HG03378 (cell line): ENCODE measurements at regions not wholly inside any gene's neighbourhood (a gene's known extent, or its start where the extent isn't known, plus 50 kb on each side); places are given as distances from the start of the nearest gene placed in this dataset.

ENCODE experiments used
- ATAC-seq: cut with Tn5 transposase; IDR thresholded peaks from one replicate; pipeline ENCODE4 v1.9.1; 2021; ENCODE audit warnings: mild to moderate bottlenecking, moderate library complexity; ENCODE audit not compliant: unreplicated experiment

GRCh38 chr2:63658176-63658968 lies 69.6 kb downstream of the MDH1 start:
- ATAC-seq = no peak

GRCh38 chr2:63660060-63660459 lies 71.3 kb downstream of the MDH1 start:
- ATAC-seq = no peak

DNA sequence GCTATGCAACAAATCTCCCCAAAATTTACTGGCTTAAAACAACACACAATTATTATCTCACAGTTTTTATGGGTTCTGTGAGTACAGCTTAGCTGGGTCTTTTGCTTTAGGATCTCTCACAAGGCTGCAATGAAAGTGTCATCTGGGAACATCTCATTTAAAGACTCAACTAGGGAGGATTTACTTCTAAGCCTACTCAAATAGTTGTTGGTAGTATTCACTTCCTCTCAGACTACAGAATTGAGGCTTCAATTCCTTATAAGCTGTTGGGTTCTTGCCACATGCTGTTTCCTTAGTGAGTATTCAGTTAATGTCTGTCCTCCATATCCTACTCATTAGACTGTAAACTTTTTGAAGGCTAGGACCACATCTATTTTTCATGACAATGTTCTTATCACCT lies 72.3 kb downstream of the MDH1 start:
- no peak for ATAC-seq

DNA sequence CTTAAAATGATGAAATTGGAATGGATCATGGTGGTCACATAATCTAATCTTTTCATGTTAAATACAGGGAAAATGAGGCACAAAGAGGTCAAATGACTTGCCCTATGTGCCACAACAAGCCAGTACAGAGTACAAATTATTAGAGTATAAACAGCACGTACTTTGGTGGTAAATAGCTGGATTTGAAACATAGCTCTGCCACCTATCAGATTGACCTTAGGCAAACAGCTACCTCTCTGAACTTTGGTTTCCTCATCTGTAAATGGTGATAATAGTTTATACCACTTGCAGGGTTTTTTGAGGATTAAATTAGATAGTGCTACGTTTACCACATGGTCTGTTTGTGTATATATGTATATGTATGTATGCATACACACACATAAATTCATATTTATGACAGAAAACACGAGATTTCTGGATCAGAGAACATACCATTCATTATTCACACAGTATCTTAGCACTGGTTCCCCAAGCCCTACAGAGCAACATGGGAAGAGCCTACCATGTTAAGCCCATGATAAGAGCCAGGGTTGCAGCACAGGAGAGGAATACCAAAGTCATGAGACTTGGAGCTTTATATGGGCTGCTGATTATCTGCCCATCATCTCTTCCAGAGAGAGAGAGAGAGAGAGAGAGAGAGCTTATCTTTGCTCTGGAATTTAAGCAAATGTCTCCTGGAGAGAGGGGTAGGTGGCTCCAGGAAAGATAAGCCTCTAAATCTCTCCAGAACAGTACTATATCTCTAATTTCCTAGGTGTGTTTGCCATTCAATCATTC lies 73.5 kb downstream of the MDH1 start:
- ATAC-seq = no peak

DNA sequence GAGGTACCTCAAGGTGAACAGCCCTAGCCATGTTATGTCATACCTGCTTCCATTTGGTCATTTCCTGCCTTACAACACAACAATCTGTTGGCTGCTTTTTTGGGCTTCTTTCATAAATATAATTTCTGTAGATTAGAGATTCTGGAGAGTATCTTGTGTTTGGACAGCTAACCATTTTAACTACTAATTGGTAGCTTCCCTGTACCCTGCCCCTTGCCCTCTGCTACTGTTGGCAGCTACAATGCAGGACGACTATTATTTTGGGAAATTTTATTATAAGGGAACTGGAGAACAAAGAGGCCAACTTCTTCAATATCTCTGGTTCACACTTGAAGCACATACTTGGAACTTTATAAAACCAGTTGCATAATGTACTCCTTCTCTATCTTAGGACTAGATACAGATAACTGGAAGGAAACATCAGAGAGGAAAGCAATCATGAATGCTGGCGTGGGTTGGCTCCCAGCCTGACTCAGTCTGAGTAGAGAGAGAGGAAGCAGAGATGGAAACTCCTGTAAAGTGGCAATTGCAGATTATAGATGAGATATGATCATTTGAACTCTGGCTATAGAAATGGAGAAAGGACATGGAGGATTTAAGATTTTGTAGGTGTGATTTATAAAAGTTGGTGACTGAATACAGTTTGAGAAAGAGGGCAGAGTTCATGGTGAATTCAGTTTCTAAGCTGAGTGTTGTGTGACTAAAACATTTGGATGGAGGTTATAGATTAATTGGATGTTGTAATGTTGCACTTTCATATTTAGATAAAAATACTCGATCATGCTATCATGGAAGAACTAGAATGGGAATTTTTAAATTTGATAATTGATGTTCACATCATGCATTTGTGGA lies 74.5 kb downstream of the MDH1 start:
- ATAC-seq = no peak

- ATAC-seq = no peak
These were observed 76.3 kb downstream of the MDH1 start for GRCh38 chr2:63665091-63665490.

- no peak for ATAC-seq
These were observed 77.2 kb downstream of the MDH1 start for GRCh38 chr2:63665846-63666475.

DNA sequence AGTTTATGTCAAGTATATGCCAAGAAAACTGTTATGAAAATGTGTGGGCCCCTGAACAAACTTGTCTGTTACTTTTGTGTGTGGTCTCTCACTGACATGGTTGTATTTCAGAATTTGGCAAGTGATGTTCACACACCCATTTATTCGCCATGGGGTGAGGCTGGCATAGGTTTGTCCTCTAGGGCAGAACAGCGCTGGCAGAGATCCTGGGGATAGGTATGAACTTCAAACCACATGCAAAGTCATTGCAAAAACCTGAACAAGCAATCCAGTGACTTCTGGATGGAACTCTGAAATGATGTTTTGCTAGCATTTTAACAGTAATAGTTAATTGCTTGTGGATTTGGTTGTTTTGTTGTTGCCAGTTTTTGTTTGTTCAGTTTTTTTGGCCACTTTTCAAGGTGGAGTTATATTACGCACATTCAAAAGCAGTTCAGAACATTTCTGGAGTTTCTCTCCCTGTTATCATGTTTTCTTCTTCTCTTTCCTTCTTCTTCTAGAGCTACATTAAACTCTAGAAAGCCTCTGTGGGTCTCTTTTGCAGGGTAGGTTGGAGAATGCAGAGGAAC lies 78.5 kb downstream of the MDH1 start:
- ATAC-seq = no peak

- no peak for ATAC-seq
These were observed 79.2 kb downstream of the MDH1 start for GRCh38 chr2:63668000-63668399.

- ATAC-seq = no peak
These were observed 79.7 kb downstream of the MDH1 start for GRCh38 chr2:63668466-63668865.

DNA sequence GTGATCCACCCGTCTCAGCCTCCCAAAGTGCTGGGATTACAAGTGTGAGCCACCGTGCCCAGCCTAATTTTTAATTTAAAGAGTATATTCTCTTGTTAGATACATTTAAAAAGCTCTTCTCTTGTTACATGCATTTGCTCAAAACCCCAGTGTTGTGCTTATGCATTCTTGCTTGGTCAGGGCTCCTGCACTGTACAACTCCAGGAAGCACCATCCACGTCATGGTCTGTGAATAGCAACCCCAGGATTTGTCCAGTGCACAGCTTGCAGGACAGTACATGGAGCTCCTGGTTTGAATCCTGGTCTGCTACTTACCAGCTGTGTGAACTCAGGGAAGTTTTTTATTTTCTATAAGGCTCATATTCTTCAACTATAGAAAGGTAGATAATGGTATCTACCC lies 80.8 kb downstream of the MDH1 start:
- no peak for ATAC-seq

DNA sequence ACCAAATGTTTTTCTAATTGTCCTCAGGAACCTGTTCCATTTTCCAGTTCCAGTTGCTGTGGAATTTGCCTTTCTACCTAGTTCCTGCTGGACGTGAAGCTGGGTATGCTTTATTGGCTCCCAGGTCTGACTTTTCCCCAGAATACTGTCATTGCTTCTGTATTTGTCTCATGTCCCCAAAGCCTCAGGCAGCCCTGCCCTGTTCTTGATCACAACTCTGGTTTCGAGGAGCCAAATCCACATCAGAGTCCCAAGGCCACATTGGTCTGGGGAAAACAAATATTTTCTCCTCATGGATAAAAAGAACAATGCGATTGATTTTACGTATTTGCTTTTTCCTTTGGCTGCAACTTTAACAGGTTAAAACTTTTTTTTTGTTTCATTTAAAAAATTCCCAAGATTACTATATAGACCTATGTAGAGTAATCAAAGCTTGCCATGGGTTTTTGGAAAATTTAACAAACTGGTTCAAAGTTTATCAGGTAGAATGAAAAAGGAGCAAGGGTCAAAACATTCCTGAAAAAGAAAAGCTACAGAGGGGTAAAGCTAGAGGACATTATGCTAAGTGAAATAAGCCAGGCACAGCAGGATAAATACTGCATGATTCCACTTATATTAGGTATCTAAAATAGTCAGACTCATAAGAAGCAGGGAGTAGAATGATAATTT lies 85.2 kb downstream of the MDH1 start:
- no peak for ATAC-seq

GRCh38 chr2:63675026-63675425 lies 86.3 kb downstream of the MDH1 start:
- ATAC-seq = no peak

- ATAC-seq = peak; percentile 63
These were observed 87.4 kb downstream of the MDH1 start for GRCh38 chr2:63676135-63676534.

- no peak for ATAC-seq
These were observed 89.3 kb downstream of the MDH1 start for GRCh38 chr2:63678085-63678484.

DNA sequence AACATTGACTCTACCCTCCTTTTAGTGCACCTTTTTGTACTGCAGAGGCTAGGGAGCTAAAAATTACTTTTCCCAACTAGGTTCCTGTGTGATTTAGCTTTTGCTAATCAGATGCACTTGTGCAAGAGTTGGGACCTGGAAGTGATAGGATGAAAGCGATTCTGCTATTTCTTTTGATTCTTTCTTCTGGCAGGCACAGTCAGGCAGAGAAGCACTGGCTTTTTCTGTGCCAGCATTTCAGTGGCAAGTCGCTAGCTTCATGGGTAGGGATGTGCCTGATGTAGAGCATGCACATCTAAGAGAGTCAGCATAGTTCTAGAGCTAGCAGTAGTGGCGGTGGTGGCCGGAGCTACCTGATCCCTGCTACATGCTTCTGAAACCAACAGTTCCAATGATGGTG lies 89.8 kb downstream of the MDH1 start:
- no peak for ATAC-seq

DNA sequence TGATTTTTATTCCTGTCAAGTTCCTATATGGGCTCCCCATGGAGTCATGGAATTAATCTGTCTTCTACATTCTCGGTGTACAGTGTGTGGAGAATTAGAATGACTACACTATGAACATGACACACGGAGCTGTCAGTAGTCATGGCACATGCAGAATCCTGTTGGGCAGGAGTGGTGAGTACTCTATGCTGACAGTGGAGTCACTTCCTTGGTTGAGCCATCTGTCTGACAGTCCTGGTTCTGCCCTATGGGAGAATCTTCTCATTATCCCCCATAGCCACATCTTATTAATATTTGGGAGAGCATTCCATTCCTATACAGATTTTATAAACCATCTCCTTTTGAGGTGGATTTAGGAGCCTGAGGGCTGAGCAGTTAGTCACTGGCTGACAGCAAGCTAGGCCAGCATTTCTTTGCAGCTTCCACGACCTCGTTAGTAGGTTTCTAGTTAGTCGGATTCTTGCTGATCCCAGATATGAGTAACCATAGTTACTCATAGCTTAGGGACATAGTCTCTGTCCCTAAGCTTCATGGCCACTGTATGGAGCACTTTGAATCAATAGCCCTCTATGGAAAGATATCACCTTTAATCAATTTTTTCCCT lies 90.6 kb downstream of the MDH1 start:
- no peak for ATAC-seq

DNA sequence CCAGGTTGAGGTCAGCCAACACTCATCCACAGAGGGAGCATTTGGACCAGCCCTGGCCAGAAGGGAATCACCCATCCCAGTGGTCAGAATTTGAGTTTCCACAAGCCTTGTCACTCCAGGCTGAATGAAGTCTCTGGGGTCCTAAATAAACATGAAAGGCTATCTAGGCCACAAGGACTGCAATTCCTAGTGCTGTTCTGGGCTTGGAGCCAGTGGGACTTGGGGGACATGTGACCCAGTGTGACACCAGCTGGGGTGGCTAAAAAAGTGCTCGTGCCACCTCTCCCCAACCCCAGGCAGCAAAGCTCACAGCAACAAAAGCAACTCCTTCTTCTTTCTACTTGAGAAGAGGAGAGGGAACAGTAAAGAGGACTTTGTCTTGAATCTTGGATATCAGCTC lies 91.7 kb downstream of the MDH1 start:
- no peak for ATAC-seq

GRCh38 chr2:63681896-63682295 lies 93.1 kb downstream of the MDH1 start:
- no peak for ATAC-seq
